ENCODE measurements at regions not wholly inside any gene's neighbourhood (a gene's known extent, or its start where the extent isn't known, plus 50 kb on each side); places are given as distances from the start of the nearest gene placed in this dataset.

GRCh38 chrX:69556060-69557011, 52.2 kb downstream of the NALF2 start (continued):
- TF ChIP-seq THAP11 (CRISPR knock-in tag; IDR thresholded peaks at IDR 0.05): no peak
- TF ChIP-seq NFIC (IDR thresholded peaks at IDR 0.05; ENCODE audit: low read length): peak; percentile 55
- TF ChIP-seq ELF1 (CRISPR knock-in tag; IDR thresholded peaks at IDR 0.05): peak; percentile 56; the same call in 1 of the 2 replicates
- TF ChIP-seq RARA (CRISPR knock-in tag; IDR thresholded peaks at IDR 0.05): peak; percentile 62
- peak; percentile 52; the same call in 1 of the 2 replicates for TF ChIP-seq GATA4 (IDR thresholded peaks at IDR 0.05; ENCODE audit: borderline replicate concordance, low read depth)
- 0 out of 4 replicates have a peak, but pooled peaks have one; percentile 34 to 41 for TF ChIP-seq POLR2A (IDR thresholded peaks at IDR 0.05; ENCODE audit: insufficient read depth in 1 of 2, low read depth in 2 of 2, low read length in 2 of 2)
- TF ChIP-seq ZNF547 (CRISPR knock-in tag; IDR thresholded peaks at IDR 0.05): no peak
- TF ChIP-seq ZSCAN31 (CRISPR knock-in tag; IDR thresholded peaks at IDR 0.05; ENCODE audit: low read depth): 0 out of 2 replicates have a peak, but pooled peaks have one; percentile 31
- peak; percentile 62 for TF ChIP-seq TCF7 (IDR thresholded peaks at IDR 0.05; ENCODE audit: low read depth)
- TF ChIP-seq HNRNPUL1 (IDR thresholded peaks at IDR 0.05; ENCODE audit: low read depth, low read length): no peak
- TF ChIP-seq CEBPG (CRISPR knock-in tag; IDR thresholded peaks at IDR 0.05): peak; percentile 46
- TF ChIP-seq HNF1B (CRISPR knock-in tag; IDR thresholded peaks at IDR 0.05): no peak
- TF ChIP-seq ZFY (CRISPR knock-in tag; IDR thresholded peaks at IDR 0.05): peak; percentile 51
- peak; percentile 94 for TF ChIP-seq PATZ1 (CRISPR knock-in tag; IDR thresholded peaks at IDR 0.05)
- peak; percentile 10; the same call in 1 of the 2 replicates for TF ChIP-seq ZNF609 (CRISPR knock-in tag; IDR thresholded peaks at IDR 0.05; ENCODE audit: borderline replicate concordance)
- TF ChIP-seq SAP130 (CRISPR knock-in tag; IDR thresholded peaks at IDR 0.05; ENCODE audit: low read depth): peak; percentile 51
- TF ChIP-seq SP2 (CRISPR knock-in tag; IDR thresholded peaks at IDR 0.05): peak; percentile 89
- peak; percentile 47 for TF ChIP-seq ZFX (CRISPR knock-in tag; IDR thresholded peaks at IDR 0.05; ENCODE audit: low read depth)

Data from HepG2 (cell line).